PC-9 (cell line): ENCODE measurements at regions not wholly inside any gene's neighbourhood (a gene's known extent, or its start where the extent isn't known, plus 50 kb on each side); places are given as distances from the start of the nearest gene placed in this dataset.

Experiments used
- BruUV-seq: library from RNA; stranded (reverse); fragments of 400-500 nt; replicated peaks from 2 replicates; lab custom pipeline; 2021; lab: Mats Ljungman, UMichigan
- CTCF ChIA-PET: fragments of 300-600 bp; sonication (Branson Sonifier 250); formaldehyde crosslinking; loops from one replicate; lab custom pipeline; 2022; ENCODE audit warnings: antibody characterized with exemption; lab: Charles Lee
- POLR2A ChIA-PET: fragments of 300-600 bp; sonication (Branson Sonifier 250); formaldehyde crosslinking; loops from one replicate; lab custom pipeline; 2022; ENCODE audit warnings: antibody characterized with exemption; ENCODE audit not compliant: unreplicated experiment; lab: Charles Lee
- DNase-seq, 2 experiments: peaks; one replicate each; pipeline versions ENCODE4 v3.0.0 to v3.0.0-alpha.2; 2015 to 2022; ENCODE audit warnings: mixed read lengths in 1 of 2
- H2AFZ ChIP-seq: fragments of 200-600 bp; sonication (generic); 2 replicates; pipeline ENCODE4 v1.8.1; 2017; ENCODE audit warnings: antibody characterized with exemption
- H3F3A ChIP-seq: fragments of 200-600 bp; sonication (generic); 2 replicates; pipeline ENCODE4 v1.8.1; 2017; ENCODE audit warnings: antibody characterized with exemption, mild to moderate bottlenecking, low read depth; ENCODE audit not compliant: insufficient read depth
- H3K27ac ChIP-seq: fragments of 200-600 bp; sonication (generic); 2 replicates; pipeline ENCODE4 v1.6.1; 2016; ENCODE audit warnings: mixed run types
- H3K27me3 ChIP-seq: fragments of 200-600 bp; sonication (generic); 2 replicates; pipeline ENCODE4 v1.6.1; 2016; ENCODE audit warnings: low read depth, mixed run types; ENCODE audit not compliant: insufficient read depth
- H3K36me3 ChIP-seq: fragments of 200-600 bp; sonication (generic); 2 replicates; pipeline ENCODE4 v1.6.1; 2016; ENCODE audit warnings: low read depth, mixed run types
- H3K4me1 ChIP-seq: fragments of 200-600 bp; sonication (generic); replicated peaks from 2 replicates; pipeline ENCODE4 v1.6.1; 2016; ENCODE audit warnings: mixed run types; ENCODE audit not compliant: insufficient read depth
- H3K4me2 ChIP-seq: fragments of 200-600 bp; sonication (generic); 2 replicates; pipeline ENCODE4 v1.6.1; 2017; ENCODE audit warnings: mixed run types
- H3K4me3 ChIP-seq: fragments of 200-600 bp; sonication (generic); 2 replicates; pipeline ENCODE4 v1.6.1; 2016; ENCODE audit warnings: mixed run types
- H3K79me2 ChIP-seq: fragments of 200-600 bp; sonication (generic); 2 replicates; pipeline ENCODE4 v1.6.1; 2017; ENCODE audit warnings: low read depth, mixed run types
- H3K9me2 ChIP-seq: fragments of 200-600 bp; sonication (generic); 2 replicates; pipeline ENCODE4 v1.8.1; 2017; ENCODE audit warnings: mild to moderate bottlenecking; ENCODE audit not compliant: insufficient read depth
- H3K9me3 ChIP-seq: fragments of 200-600 bp; sonication (generic); 2 replicates; pipeline ENCODE4 v1.8.1; 2016; ENCODE audit warnings: low read depth; ENCODE audit not compliant: insufficient read depth
- H4K20me1 ChIP-seq: fragments of 200-600 bp; sonication (generic); 2 replicates; pipeline ENCODE4 v1.8.1; 2017; ENCODE audit not compliant: insufficient read depth
- EZH2 ChIP-seq: fragments of 200-600 bp; sonication (generic); IDR thresholded peaks from 2 replicates; pipeline ENCODE4 v1.8.0; 2017; ENCODE audit warnings: antibody characterized with exemption, low read depth
- intact Hi-C: fragments of 100-400 bp; cut with micrococcal nuclease; formaldehyde crosslinking; loops from one replicate; pipeline ENCODE4 v1.10.0; 2022; ENCODE audit not compliant: unreplicated experiment
- TF ChIP-seq, protein P1 (sequence below): fragments of 200-600 bp; sonication (generic); conservative IDR thresholded peaks from 2 replicates; pipeline ENCODE4 v1.6.1; 2017; ENCODE audit warnings: mixed run types, antibody characterized with exemption, mild to moderate bottlenecking, moderate library complexity

DNA sequence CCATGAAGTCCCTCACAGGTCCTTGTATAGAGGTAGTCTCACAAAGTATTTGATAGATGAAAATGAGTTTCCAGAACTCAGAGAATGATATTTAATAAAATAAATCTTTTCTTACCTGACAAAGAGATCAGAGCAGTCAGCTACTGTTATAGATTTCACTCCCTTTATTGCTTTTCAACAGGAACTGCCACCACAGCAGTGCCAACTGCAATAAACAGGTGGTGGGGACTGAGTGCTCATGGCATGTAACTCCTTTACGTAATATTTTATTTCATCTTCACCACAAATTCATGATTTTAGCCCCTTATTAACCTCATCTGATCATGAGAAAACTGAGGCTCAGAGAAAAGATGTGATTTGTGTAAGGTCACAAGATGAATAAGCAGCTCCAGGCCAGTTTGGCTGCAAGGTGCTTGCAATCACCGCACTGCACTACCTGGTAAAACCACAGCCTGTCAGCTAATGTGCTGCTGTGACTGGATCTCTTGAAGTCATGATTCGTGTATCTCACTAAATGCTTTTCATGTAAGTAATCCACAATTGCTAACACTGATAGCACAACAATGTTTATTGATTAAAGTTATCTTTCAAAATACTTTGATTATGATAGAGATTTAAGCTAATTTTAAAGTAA lies 78.8 kb downstream of the WNT5A start:
- intact Hi-C loops: no loop called here
- DNase-seq: no peak
- ChIA-PET CTCF (no interaction called here), POLR2A (no interaction called here)
- H3K4me3 ChIP-seq: no peak overlapping the region
- no peaks in the 10 kb centered on the region for H3K36me3 ChIP-seq
- H2AFZ ChIP-seq: no peak overlapping the region
- no peaks in the 10 kb centered on the region; the same call in 1 of the 2 replicates for H3K9me3 ChIP-seq
- H3F3A ChIP-seq: peaks cover 10% of the 10 kb centered on the region; the same call in 1 of the 2 replicates
- H3K27ac ChIP-seq: no peak overlapping the region
- peaks cover 13% of the 10 kb centered on the region for H3K4me1 ChIP-seq
- TF ChIP-seq EZH2: no peak
- TF ChIP-seq, protein P1, sequence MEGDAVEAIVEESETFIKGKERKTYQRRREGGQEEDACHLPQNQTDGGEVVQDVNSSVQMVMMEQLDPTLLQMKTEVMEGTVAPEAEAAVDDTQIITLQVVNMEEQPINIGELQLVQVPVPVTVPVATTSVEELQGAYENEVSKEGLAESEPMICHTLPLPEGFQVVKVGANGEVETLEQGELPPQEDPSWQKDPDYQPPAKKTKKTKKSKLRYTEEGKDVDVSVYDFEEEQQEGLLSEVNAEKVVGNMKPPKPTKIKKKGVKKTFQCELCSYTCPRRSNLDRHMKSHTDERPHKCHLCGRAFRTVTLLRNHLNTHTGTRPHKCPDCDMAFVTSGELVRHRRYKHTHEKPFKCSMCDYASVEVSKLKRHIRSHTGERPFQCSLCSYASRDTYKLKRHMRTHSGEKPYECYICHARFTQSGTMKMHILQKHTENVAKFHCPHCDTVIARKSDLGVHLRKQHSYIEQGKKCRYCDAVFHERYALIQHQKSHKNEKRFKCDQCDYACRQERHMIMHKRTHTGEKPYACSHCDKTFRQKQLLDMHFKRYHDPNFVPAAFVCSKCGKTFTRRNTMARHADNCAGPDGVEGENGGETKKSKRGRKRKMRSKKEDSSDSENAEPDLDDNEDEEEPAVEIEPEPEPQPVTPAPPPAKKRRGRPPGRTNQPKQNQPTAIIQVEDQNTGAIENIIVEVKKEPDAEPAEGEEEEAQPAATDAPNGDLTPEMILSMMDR: no peak
- H3K4me2 ChIP-seq: no peak overlapping the region
- no peaks in the 10 kb centered on the region for H3K79me2 ChIP-seq
- no peaks in the 10 kb centered on the region for H4K20me1 ChIP-seq
- H3K27me3 ChIP-seq: no peaks in the 10 kb centered on the region
- BruUV-seq: no TSS peak
- no peaks in the 10 kb centered on the region for H3K9me2 ChIP-seq

GRCh38 chr3:55407426-55407820 lies 79.7 kb downstream of the WNT5A start:
- H3K27ac ChIP-seq: no peak overlapping the region
- no TSS peak for BruUV-seq
- no peak overlapping the region for H3K4me2 ChIP-seq
- no peaks in the 10 kb centered on the region for H3K36me3 ChIP-seq
- no peak overlapping the region for H3K4me3 ChIP-seq
- H4K20me1 ChIP-seq: no peaks in the 10 kb centered on the region
- no peaks in the 10 kb centered on the region; the same call in 1 of the 2 replicates for H3K9me3 ChIP-seq
- intact Hi-C loops: no loop called here
- H3K79me2 ChIP-seq: no peaks in the 10 kb centered on the region
- peaks cover 21% of the 10 kb centered on the region for H3K4me1 ChIP-seq
- no peaks in the 10 kb centered on the region for H3K27me3 ChIP-seq
- no peaks in the 10 kb centered on the region for H3K9me2 ChIP-seq
- no peak for DNase-seq
- TF ChIP-seq, protein P1: no peak
- TF ChIP-seq EZH2: no peak
- no peak overlapping the region for H2AFZ ChIP-seq
- CTCF ChIA-PET: no interaction called here
- H3F3A ChIP-seq: peaks cover 15% of the 10 kb centered on the region
- POLR2A ChIA-PET: no interaction called here

DNA sequence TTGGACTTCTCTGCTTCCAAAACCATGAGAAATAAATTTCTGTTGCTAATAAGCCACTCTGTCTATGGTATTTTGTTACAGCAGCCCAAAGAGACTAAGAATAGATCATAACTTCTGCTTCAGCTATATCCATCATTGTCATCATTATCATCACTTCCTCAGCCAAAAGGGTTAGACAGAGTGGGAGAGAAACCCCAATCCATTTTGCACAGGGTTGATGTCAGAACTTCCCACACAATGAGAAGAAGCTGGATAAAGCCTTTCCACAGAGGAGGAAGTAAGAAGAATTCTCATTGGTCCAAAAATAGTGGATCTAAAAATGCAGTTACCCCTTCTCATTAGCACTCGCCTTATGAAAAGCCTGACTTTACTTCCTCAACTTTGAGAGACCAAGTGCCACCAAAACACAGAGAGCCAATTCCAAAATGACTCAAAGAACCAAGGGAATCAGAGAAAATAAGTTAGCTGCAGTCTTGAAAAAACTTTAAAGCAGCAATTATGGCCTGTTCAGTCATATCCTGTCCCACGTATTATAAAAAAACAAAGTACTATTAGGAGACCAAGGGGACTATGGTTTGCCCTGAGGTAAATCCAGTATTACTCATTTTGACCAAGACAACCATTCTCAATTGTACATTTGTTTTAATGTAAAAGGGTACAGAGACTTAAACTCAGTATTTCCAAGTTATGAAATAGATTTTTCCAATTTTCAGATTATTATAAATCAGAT lies 80.2 kb downstream of the WNT5A start:
- H3K36me3 ChIP-seq: no peaks in the 10 kb centered on the region
- no peak for TF ChIP-seq EZH2
- TF ChIP-seq, protein P1: no peak
- peaks cover 18% of the 10 kb centered on the region for H3F3A ChIP-seq
- no peaks in the 10 kb centered on the region for H3K9me2 ChIP-seq
- ChIA-PET CTCF (no interaction called here), POLR2A (no interaction called here)
- DNase-seq: no peak
- intact Hi-C loops: no loop called here
- H3K4me3 ChIP-seq: no peak overlapping the region
- H4K20me1 ChIP-seq: no peaks in the 10 kb centered on the region
- no peaks in the 10 kb centered on the region for H3K79me2 ChIP-seq
- peaks cover 27% of the 10 kb centered on the region for H3K4me1 ChIP-seq
- H2AFZ ChIP-seq: no peak overlapping the region
- no peak overlapping the region for H3K27ac ChIP-seq
- no peak overlapping the region for H3K4me2 ChIP-seq
- H3K9me3 ChIP-seq: no peaks in the 10 kb centered on the region; the same call in 1 of the 2 replicates
- no TSS peak for BruUV-seq
- H3K27me3 ChIP-seq: no peaks in the 10 kb centered on the region
